NT2/D1 (cell line): ENCODE measurements at regions not wholly inside any gene's neighbourhood (a gene's known extent, or its start where the extent isn't known, plus 50 kb on each side); places are given as distances from the start of the nearest gene placed in this dataset.

Experiments
- DNase-seq: peaks from one replicate; pipeline ENCODE4 v3.0.0-alpha.2; 2011; ENCODE audit warnings: low read depth, low spot score
- H3K27me3 ChIP-seq: 2 replicates; pipeline ENCODE4 v1.6.0; 2011; ENCODE audit warnings: mild to moderate bottlenecking; ENCODE audit not compliant: insufficient read length, insufficient read depth
- H3K36me3 ChIP-seq: 2 replicates; pipeline ENCODE4 v1.6.1; 2011; ENCODE audit warnings: mild to moderate bottlenecking, low read length, mixed read lengths; ENCODE audit not compliant: insufficient read depth, insufficient read length
- H3K4me1 ChIP-seq: 2 replicates; pipeline ENCODE4 v1.5.1; 2011; ENCODE audit not compliant: insufficient read depth, insufficient read length
- H3K4me3 ChIP-seq: 2 replicates; pipeline ENCODE4 v1.5.1; 2011; ENCODE audit warnings: low read depth; ENCODE audit not compliant: insufficient read length
- H3K9ac ChIP-seq: 2 replicates; pipeline ENCODE4 v1.6.0; 2011; ENCODE audit warnings: low read depth; ENCODE audit not compliant: insufficient read length
- H3K9me3 ChIP-seq: 2 replicates; pipeline ENCODE4 v1.5.1; 2011; ENCODE audit warnings: mild to moderate bottlenecking, low read length; ENCODE audit not compliant: insufficient read depth
- SUZ12 ChIP-seq: IDR thresholded peaks from 2 replicates; pipeline ENCODE4 v1.6.1; 2011; ENCODE audit not compliant: insufficient read length, insufficient read depth; ENCODE audit errors: extremely low read depth
- YY1 ChIP-seq: IDR thresholded peaks from 2 replicates; pipeline ENCODE4 v1.6.1; 2011; ENCODE audit not compliant: insufficient read length, insufficient read depth
- ZNF274 ChIP-seq: IDR thresholded peaks from 2 replicates; pipeline ENCODE4 v1.6.1; 2011; ENCODE audit warnings: mild to moderate bottlenecking, low read depth, low read length

DNA sequence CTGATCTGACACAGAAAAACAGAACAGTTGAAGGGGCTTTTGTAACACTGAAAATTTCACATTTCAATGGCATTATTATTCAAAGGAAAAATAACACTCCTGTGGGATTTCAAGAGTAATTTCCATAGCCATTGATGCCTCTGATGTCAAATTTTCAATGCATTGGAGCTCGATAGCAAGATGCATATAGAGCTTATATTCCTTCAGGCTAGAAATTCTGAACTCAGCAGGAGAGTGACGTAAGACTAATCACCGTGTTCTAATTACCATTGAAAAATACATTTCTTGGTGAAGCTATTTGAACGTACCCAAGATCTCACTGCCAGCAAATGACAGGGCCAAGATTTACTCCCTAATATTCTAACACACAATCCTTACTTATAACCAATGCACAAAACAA is 854.1 kb upstream of the TMEM132C start:
- no peak overlapping the region for H3K4me3 ChIP-seq
- DNase-seq = no peak
- no peak for TF ChIP-seq ZNF274
- TF ChIP-seq SUZ12 = no peak
- TF ChIP-seq YY1 = no peak
- no peaks in the 10 kb centered on the region for H3K4me1 ChIP-seq
- H3K9ac ChIP-seq = no peak overlapping the region
- H3K9me3 ChIP-seq = peaks cover 13% of the 10 kb centered on the region; the same call in 1 of the 2 replicates
- H3K27me3 ChIP-seq = no peaks in the 10 kb centered on the region
- H3K36me3 ChIP-seq = no peaks in the 10 kb centered on the region

DNA sequence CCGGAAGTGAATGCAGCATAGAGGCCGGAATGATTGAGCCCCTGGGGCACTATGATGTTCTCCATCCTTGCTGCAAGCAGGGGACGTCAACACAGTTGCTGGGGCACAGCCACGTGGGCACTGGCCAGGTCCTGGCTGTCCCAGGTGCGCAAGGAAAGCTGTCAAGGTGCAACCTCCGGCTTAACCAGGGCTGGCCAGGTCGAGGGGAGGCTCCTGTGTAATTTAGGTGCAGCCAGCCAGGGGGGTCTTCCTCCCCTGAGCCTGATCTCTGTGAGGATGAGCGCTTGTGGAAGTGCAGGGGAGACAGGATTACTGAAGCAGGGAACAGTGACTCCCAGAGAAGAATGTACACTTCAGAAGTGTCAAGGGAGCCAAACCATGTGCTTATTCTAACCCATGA is 852.8 kb upstream of the TMEM132C start:
- no peak for DNase-seq
- no peak overlapping the region for H3K9ac ChIP-seq
- TF ChIP-seq ZNF274 = no peak
- no peak for TF ChIP-seq YY1
- TF ChIP-seq SUZ12 = no peak
- H3K4me3 ChIP-seq = no peak overlapping the region
- no peaks in the 10 kb centered on the region for H3K4me1 ChIP-seq
- H3K36me3 ChIP-seq = no peaks in the 10 kb centered on the region
- no peaks in the 10 kb centered on the region for H3K27me3 ChIP-seq
- H3K9me3 ChIP-seq = peaks cover 20% of the 10 kb centered on the region; the same call in 1 of the 2 replicates

DNA sequence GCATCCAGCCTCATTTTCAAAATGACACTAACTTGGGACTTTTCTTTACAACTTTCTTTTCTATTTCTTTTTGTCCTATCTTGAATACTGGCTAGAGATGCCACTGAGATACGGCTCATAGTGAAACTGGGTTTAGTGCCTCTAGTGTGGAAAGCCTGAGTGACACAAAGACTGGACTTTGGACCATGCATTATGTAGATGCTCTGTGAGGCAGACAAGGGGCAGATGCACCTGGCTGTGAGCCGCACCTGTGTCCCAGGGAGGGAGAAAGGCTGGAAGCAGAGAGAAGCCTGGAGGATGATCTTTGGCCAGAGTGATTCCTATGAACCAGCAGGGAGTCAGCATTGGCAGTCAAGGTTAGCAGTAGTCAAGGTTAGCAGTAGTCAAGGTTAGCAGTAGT is 852.3 kb upstream of the TMEM132C start:
- Histone ChIP-seq H3K27me3 (no peaks in the 10 kb centered on the region), H3K9ac (no peak overlapping the region), H3K4me1 (no peaks in the 10 kb centered on the region), H3K9me3 (peaks cover 20% of the 10 kb centered on the region; the same call in 1 of the 2 replicates), H3K36me3 (no peaks in the 10 kb centered on the region), H3K4me3 (no peak overlapping the region)
- DNase-seq = no peak
- TF ChIP-seq ZNF274 (no peak), YY1 (no peak)

DNA sequence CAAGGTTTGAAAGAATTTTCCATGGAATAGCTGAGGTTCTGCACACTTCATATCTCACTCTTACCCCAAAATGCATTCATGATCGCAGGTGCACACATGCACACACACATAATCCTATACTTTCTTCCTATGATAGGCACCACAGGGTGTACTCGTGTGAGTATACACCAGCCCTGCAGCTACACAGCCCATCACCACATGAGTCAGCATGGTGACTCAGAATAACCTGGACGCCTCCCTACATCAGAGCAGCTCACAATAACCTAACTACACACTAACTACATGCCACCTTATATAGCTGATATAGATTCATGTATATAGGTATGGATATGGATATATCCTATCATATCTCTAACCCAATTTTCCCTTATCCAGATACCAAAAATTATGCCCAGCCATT is 850.2 kb upstream of the TMEM132C start:
- H3K36me3 ChIP-seq = no peaks in the 10 kb centered on the region
- H3K4me3 ChIP-seq = no peak overlapping the region
- peaks cover 20% of the 10 kb centered on the region; the same call in 1 of the 2 replicates for H3K9me3 ChIP-seq
- H3K27me3 ChIP-seq = no peaks in the 10 kb centered on the region
- no peaks in the 10 kb centered on the region for H3K4me1 ChIP-seq
- no peak overlapping the region for H3K9ac ChIP-seq
- no peak for DNase-seq
- TF ChIP-seq YY1 (no peak), SUZ12 (no peak), ZNF274 (no peak)

DNA sequence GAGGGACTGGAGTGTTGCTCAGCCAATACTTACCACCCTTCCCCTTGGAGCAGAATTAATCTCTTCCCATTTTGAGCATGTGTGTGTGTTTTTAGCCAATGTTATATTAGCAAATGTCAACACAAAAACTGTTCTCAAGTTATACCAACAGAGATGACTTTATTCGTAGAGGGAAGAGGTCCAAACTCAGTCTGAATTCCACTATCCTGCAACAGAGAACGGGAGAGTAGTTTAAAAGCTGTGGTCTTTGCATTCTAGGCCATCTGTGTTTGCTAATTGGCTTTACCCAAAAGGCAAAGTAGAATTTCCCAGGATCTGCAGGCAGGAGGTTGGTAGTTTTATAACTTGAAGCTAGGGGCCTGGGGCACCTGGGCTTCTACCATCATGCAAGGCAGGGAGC is 847.9 kb upstream of the TMEM132C start:
- no peak for DNase-seq
- TF ChIP-seq ZNF274 (no peak), YY1 (no peak), SUZ12 (no peak)
- Histone ChIP-seq H3K27me3 (no peaks in the 10 kb centered on the region), H3K4me1 (no peaks in the 10 kb centered on the region), H3K36me3 (no peaks in the 10 kb centered on the region), H3K9ac (no peak overlapping the region), H3K9me3 (peaks cover 20% of the 10 kb centered on the region; the same call in 1 of the 2 replicates), H3K4me3 (no peak overlapping the region)

DNA sequence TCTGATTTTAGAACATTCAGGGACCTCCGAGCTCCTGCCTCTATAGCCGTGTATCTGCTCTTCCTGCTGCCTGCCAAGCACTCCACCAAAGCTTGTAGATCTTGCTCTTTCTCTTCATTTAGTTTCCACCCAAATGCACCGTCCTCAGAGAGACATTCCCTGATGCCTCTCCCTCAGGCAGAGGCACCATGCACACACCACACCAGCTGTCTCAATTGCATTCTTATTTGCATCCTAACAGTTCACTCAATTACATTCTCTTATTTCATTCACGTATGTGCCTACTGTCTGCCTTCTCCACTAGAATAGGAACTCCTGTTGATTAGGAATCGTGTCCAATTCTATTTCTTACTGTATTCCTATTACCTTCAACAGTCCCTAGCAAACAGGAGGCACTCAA is 845.4 kb upstream of the TMEM132C start:
- Histone ChIP-seq H3K36me3 (no peaks in the 10 kb centered on the region), H3K4me1 (no peaks in the 10 kb centered on the region), H3K9ac (no peak overlapping the region), H3K27me3 (no peaks in the 10 kb centered on the region), H3K4me3 (no peak overlapping the region), H3K9me3 (peaks cover 20% of the 10 kb centered on the region; the same call in 1 of the 2 replicates)
- TF ChIP-seq SUZ12 = no peak
- no peak for TF ChIP-seq ZNF274
- no peak for TF ChIP-seq YY1
- no peak for DNase-seq

DNA sequence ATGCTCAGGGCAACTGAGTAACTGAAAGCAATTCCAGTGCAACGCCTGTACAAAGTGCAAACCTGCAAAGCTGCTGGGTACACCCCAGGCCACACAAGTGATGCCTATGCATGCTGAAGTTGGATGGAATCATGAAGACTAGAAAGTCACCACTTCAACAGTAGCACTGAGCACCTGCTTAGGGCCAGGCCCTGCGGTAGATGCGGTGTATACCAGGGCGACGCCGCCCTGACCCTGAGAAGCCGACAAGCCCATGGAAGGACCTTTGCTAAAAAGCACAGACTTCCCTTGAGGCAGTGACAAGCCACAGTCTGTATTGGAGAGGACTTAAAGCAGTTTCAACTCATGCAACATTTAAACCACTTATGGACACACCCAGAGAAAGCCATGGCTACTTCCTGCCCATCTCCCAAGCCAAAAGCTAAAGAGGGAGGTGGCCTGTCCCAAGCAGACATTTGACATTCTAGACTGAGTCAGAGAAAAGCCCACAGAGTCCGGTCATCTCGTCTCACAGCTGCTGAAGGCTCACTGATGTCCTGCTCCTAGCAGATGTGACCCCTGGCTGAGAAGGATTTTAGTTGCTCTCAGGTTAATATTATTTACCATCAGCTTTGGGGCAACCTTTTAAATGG is 843.9 kb upstream of the TMEM132C start:
- no peaks in the 10 kb centered on the region for H3K27me3 ChIP-seq
- peaks cover 6% of the 10 kb centered on the region; the same call in 1 of the 2 replicates for H3K9me3 ChIP-seq
- no peak for TF ChIP-seq YY1
- TF ChIP-seq SUZ12 = no peak
- no peak for TF ChIP-seq ZNF274
- DNase-seq = no peak
- no peaks in the 10 kb centered on the region for H3K36me3 ChIP-seq
- H3K4me3 ChIP-seq = no peak overlapping the region
- no peaks in the 10 kb centered on the region for H3K4me1 ChIP-seq
- H3K9ac ChIP-seq = no peak overlapping the region
